Body of pancreas (tissue), 4 donors: ENCODE measurements at regions not wholly inside any gene's neighbourhood (a gene's known extent, or its start where the extent isn't known, plus 50 kb on each side); places are given as distances from the start of the nearest gene placed in this dataset.

Experiments used
- POLR2A ChIP-seq, 3 donors: fragments of 450-650 bp; IDR thresholded peaks; one replicate each; pipeline ENCODE4 v1.6.1; 2016; ENCODE audit warnings: antibody characterized with exemption in 3 of 3, mild to moderate bottlenecking in 2 of 3
- TF ChIP-seq, protein P1 (sequence below), 7 experiments: fragments of 450-650 bp in 4 of 7; fragments of 200-600 bp in 3 of 7; sonication (generic) in 3 of 7; IDR thresholded peaks; one replicate each; pipeline ENCODE4 v1.5.1; 2016 to 2019; ENCODE audit warnings: antibody characterized with exemption in 7 of 7

- TF ChIP-seq, protein P1, sequence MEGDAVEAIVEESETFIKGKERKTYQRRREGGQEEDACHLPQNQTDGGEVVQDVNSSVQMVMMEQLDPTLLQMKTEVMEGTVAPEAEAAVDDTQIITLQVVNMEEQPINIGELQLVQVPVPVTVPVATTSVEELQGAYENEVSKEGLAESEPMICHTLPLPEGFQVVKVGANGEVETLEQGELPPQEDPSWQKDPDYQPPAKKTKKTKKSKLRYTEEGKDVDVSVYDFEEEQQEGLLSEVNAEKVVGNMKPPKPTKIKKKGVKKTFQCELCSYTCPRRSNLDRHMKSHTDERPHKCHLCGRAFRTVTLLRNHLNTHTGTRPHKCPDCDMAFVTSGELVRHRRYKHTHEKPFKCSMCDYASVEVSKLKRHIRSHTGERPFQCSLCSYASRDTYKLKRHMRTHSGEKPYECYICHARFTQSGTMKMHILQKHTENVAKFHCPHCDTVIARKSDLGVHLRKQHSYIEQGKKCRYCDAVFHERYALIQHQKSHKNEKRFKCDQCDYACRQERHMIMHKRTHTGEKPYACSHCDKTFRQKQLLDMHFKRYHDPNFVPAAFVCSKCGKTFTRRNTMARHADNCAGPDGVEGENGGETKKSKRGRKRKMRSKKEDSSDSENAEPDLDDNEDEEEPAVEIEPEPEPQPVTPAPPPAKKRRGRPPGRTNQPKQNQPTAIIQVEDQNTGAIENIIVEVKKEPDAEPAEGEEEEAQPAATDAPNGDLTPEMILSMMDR (IDR thresholded peaks at IDR 0.05) = no peak
- TF ChIP-seq POLR2A (IDR thresholded peaks at IDR 0.05) = no peak
Observed at GRCh38 chr14:49191380-49191779, 394.8 kb downstream of the RPS29 start.
